BLaER1 treated with 17β-estradiol and CSF1 and Interleukin-3, amounts not matched to agents 10 nM and 100 nM (cell line): ENCODE measurements at regions not wholly inside any gene's neighbourhood (a gene's known extent, or its start where the extent isn't known, plus 50 kb on each side); places are given as distances from the start of the nearest gene placed in this dataset.
"Not testable (repeated sequence)": the region's sequence is repeated elsewhere in the genome, so short reads cannot be mapped to it uniquely, and the experiment has no call there.

Source experiments
- H3K27ac ChIP-seq, 11 experiments: shearing (Covaris generic); formaldehyde crosslinking; 2 replicates each; pipeline ENCODE4 v1.8.1; 2022
- H3K27me3 ChIP-seq, 11 experiments: shearing (Covaris generic); formaldehyde crosslinking; 2 replicates each; pipeline ENCODE4 v1.8.1; 2022
- H3K36me3 ChIP-seq, 11 experiments: shearing (Covaris generic); formaldehyde crosslinking; 2 replicates each; pipeline ENCODE4 v1.8.1; 2022
- H3K4me1 ChIP-seq, 10 experiments: shearing (Covaris generic); formaldehyde crosslinking; 2 replicates each; pipeline ENCODE4 v1.8.1; 2022
- H3K4me2 ChIP-seq, 11 experiments: shearing (Covaris generic); formaldehyde crosslinking; 2 replicates each; pipeline ENCODE4 v1.8.1; 2022
- H3K4me3 ChIP-seq, 10 experiments: shearing (Covaris generic); formaldehyde crosslinking; 2 replicates each; pipeline ENCODE4 v1.8.1; 2022
- H3K9ac ChIP-seq, 11 experiments: shearing (Covaris generic); formaldehyde crosslinking; 2 replicates each; pipeline ENCODE4 v1.8.1; 2022
- H3K9me3 ChIP-seq, 11 experiments: shearing (Covaris generic); formaldehyde crosslinking; replicated peaks in 1 of 11; 2 replicates each; pipeline ENCODE4 v1.8.1; 2022
- H4K20me1 ChIP-seq, 11 experiments: shearing (Covaris generic); formaldehyde crosslinking; 2 replicates each; pipeline ENCODE4 v1.8.1; 2022
- Cebpa-rat ChIP-seq, 11 experiments: shearing (Covaris generic); IDR thresholded peaks; 2 replicates each; pipeline ENCODE4 v1.8.1; 2022

DNA sequence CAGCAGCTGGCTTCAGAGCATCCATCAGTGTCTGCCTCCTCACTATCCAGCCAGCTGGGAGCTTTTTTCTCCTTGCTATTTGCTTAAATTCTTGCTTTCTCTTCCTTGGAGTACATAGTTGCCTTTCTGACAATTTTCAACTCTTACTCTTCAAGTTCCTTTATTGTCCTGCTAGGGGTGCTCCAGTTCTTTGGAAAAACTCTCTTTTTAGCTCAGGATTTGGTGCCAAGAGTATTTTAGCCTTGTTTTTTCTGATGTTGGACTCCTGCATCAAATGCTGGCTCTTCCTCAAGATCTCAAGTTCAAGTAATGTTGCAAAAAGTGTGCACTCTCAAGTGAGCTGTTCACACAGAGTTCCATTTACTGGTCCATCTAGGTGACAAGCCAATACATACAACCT lies 126.4 kb downstream of the KDR start:
- H3K27ac ChIP-seq = no peak overlapping the region
- H4K20me1 ChIP-seq = no peaks in the 10 kb centered on the region
- no peak overlapping the region for H3K9ac ChIP-seq
- no peaks in the 10 kb centered on the region for H3K27me3 ChIP-seq
- H3K36me3 ChIP-seq = no peaks in the 10 kb centered on the region
- H3K4me1 ChIP-seq = peaks cover 0 to 8% (median 3%) of the 10 kb centered on the region in 10 experiments; a peak in 3 of 20 replicates
- H3K9me3 ChIP-seq = peaks cover 0 to 6% (median 4%) of the 10 kb centered on the region in 11 experiments; a peak in 9 of 22 replicates
- TF ChIP-seq Cebpa-rat (IDR thresholded peaks at IDR 0.05) = no peak
- no peak overlapping the region for H3K4me3 ChIP-seq
- H3K4me2 ChIP-seq = no peak overlapping the region

DNA sequence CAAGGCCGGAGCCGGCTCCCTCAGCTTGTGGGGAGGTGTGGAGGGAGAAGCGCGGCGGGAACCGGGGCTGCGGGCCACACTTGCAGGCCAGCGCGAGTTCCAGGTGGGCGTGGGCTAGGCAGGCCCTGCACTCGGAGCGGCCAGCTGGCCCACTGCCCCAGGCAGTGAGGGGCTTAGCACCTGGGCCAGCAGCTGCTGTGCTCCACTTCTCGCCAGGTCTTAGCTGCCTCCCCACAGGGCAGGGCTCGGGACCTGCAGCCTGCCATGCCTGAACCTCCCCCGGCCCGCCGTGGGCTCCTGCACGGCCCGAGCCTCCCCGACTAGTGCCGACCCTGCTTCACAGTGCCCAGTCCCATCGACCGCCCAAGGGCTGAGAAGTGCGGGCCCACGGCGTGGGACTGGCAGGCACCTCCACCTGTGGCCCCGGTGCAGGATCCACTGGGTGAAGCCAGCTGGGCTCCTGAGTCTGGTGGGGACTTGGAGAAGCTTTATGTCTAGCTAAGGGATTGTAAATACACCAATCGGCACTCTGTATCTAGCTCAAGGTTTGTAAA lies 131.8 kb downstream of the KDR start:
- H3K27me3 ChIP-seq, H3K4me1 ChIP-seq, H3K36me3 ChIP-seq, H3K4me3 ChIP-seq, H3K9ac ChIP-seq, H3K4me2 ChIP-seq, H3K27ac ChIP-seq, H4K20me1 ChIP-seq: not testable (repeated sequence)
- peaks cover 10 to 25% (median 20%) of the 10 kb centered on the region in 11 experiments for H3K9me3 ChIP-seq

DNA sequence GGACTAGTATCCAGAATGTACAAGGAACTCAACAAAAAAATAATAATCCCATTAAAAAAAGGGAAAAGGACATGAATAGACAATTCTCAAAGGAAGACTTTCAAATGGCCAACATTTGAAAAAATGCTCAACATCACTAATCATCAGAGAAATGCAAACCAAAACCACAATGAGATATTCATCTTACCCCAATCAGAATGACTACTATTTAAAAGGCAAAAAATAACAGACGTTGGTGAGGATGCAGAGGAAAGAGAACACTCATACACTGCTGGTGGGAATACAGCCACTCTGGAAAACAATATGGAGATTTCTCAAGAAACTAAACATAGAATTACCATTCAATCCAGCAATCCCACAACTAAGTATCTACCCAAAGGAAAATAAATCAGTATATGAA lies 133.1 kb downstream of the KDR start:
- no peaks in the 10 kb centered on the region; a peak in 2 of 22 replicates for H3K36me3 ChIP-seq
- no peak overlapping the region for H3K4me3 ChIP-seq
- H4K20me1 ChIP-seq = no peaks in the 10 kb centered on the region
- no peaks in the 10 kb centered on the region for H3K4me1 ChIP-seq
- no peaks in the 10 kb centered on the region for H3K27me3 ChIP-seq
- H3K9me3 ChIP-seq = peaks cover 22 to 38% (median 33%) of the 10 kb centered on the region in 11 experiments
- TF ChIP-seq Cebpa-rat (IDR thresholded peaks at IDR 0.05) = no peak
- H3K27ac ChIP-seq = no peak overlapping the region
- H3K9ac ChIP-seq = no peak overlapping the region
- H3K4me2 ChIP-seq = no peak overlapping the region

DNA sequence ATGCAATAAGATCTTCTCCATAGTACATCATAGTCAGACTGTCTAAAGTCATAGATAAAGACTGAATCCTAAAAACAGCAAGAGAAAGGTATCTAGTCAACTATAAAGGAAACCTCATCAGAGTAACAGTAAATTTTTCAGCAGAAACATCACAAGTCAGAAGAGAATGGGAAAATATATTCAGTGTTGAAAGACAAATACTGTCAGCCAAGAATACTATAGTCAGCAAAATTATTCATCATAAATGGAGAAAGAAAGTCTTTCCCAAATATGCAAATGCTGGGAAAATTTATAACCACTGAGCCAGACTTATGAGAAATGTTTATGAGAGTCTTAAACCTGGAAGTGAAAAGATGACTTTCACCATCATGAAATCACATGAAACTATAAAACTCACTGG lies 136.7 kb downstream of the KDR start:
- H4K20me1 ChIP-seq = no peaks in the 10 kb centered on the region
- no peaks in the 10 kb centered on the region for H3K4me1 ChIP-seq
- no peaks in the 10 kb centered on the region for H3K27me3 ChIP-seq
- peaks cover 32 to 42% (median 39%) of the 10 kb centered on the region in 11 experiments for H3K9me3 ChIP-seq
- TF ChIP-seq Cebpa-rat (IDR thresholded peaks at IDR 0.05) = no peak
- no peak overlapping the region for H3K27ac ChIP-seq
- H3K36me3 ChIP-seq = no peaks in the 10 kb centered on the region; a peak in 2 of 22 replicates
- H3K4me2 ChIP-seq = no peak overlapping the region
- H3K4me3 ChIP-seq = no peak overlapping the region
- H3K9ac ChIP-seq = no peak overlapping the region

DNA sequence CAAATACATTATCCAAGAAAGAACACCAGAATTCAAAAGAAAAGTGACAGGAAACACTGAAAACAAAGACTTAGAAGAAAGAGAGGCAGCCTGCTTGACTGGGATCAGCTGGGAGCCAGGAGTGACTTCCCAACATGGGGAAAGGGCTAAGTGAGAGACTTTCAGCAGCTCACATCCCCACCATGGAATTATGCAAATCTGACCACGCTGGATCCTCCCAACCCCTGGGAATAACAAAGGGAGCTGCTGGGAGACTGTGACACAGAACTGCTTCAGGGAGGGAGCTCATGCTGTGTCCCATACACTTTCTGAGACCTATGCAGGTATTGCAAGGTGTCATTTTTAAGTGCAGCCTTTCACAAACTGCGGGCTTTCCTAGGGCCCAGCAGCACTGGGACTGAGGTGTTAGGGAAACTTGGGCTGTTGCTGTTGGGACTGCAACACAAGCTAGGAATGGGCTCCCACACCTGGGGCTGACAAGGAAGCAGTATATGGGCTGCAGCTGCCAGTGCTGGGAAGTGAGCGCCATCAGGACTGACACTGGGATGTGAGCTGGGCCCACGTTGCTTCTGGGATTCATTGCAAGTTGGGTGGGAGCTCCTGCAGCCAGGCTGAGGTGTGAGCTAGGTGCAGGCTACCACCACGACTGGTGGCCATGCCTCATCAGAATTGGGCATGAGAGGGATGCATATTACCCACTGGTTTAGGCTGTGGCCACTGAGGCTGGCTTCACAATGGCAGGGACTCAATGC lies 139.1 kb downstream of the KDR start:
- Histone ChIP-seq H4K20me1 (no peaks in the 10 kb centered on the region), H3K4me1 (no peaks in the 10 kb centered on the region), H3K4me3 (no peak overlapping the region), H3K36me3 (no peaks in the 10 kb centered on the region; a peak in 1 of 22 replicates), H3K27me3 (no peaks in the 10 kb centered on the region), H3K9me3 (peaks cover 25 to 36% (median 35%) of the 10 kb centered on the region in 11 experiments), H3K27ac (no peak overlapping the region), H3K9ac (no peak overlapping the region), H3K4me2 (no peak overlapping the region)
- TF ChIP-seq Cebpa-rat (IDR thresholded peaks at IDR 0.05) = no peak

DNA sequence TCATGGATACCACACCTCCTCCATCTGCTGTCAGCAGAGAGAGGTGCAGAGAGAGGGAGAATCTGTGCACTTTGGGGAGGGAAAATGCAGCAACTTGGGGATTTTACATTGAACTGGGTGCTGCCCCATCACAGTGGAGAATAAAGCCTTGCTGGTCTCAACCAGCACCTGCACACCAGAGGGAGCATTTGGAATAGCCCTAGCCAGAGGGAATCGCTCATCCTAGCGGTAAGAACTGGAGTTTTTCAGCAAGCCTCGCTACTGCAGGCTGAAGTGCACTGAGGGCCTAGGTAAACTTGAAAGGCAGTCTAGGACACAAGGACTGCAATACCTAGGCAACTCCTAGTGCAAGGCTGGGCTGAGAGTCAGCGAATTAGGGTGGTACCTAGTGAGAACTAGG lies 148.7 kb downstream of the KDR start:
- H3K4me2 ChIP-seq = no peak overlapping the region
- H3K9me3 ChIP-seq = peaks cover 0 to 18% (median 9%) of the 10 kb centered on the region in 11 experiments; a peak in 14 of 22 replicates
- H3K27ac ChIP-seq = no peak overlapping the region
- H3K4me1 ChIP-seq = no peaks in the 10 kb centered on the region
- H3K27me3 ChIP-seq = no peaks in the 10 kb centered on the region
- no peaks in the 10 kb centered on the region for H4K20me1 ChIP-seq
- H3K4me3 ChIP-seq = no peak overlapping the region
- H3K36me3 ChIP-seq = no peaks in the 10 kb centered on the region
- H3K9ac ChIP-seq = no peak overlapping the region
- no peak for TF ChIP-seq Cebpa-rat (IDR thresholded peaks at IDR 0.05)

DNA sequence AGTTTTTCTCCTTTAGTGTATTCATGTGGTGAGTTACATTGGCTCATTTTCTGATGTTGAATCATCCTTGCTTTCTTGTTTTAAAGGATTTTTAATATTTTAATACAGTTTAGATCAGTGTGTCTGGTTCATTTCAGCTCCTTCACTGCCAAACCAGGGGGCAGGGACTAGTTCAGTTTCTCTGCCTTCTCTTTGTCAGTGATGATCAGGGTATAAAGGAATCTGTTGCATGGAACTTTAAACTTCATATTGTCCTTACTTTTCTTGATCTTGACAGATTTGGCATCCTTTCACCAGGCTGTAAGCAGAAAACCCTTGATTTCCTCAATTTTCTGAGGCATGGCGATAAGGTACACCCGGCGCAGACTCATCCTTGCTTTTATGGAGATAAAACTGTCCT lies 149.4 kb downstream of the KDR start:
- no peak overlapping the region for H3K4me2 ChIP-seq
- no peaks in the 10 kb centered on the region for H3K27me3 ChIP-seq
- no peaks in the 10 kb centered on the region for H4K20me1 ChIP-seq
- H3K27ac ChIP-seq = no peak overlapping the region
- peaks cover 0 to 18% (median 9%) of the 10 kb centered on the region in 11 experiments; a peak in 14 of 22 replicates for H3K9me3 ChIP-seq
- H3K36me3 ChIP-seq = no peaks in the 10 kb centered on the region
- no peak overlapping the region for H3K4me3 ChIP-seq
- no peak overlapping the region for H3K9ac ChIP-seq
- TF ChIP-seq Cebpa-rat (IDR thresholded peaks at IDR 0.05) = no peak
- no peaks in the 10 kb centered on the region for H3K4me1 ChIP-seq

DNA sequence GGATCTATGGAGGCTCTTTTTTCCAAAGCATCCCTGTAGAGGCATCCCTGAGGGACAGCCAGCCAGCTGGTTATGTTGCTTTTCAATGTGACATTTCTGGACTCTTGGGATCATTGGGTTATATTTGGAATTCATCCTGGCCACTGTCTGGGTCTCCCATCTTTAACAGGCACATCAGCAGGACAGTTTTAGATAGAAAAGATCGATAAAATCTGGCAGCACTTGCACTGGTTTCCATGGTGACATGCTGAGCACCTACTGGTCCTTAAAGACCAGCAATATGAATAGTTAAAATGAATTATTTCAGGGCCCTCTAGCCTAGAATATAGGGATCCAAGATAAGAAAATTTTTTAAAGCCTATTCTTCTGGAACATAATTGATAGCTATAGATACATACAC lies 151.6 kb downstream of the KDR start:
- H3K27ac ChIP-seq = no peak overlapping the region
- H3K4me3 ChIP-seq = no peak overlapping the region
- no peaks in the 10 kb centered on the region for H3K36me3 ChIP-seq
- H3K4me2 ChIP-seq = no peak overlapping the region
- H3K9ac ChIP-seq = no peak overlapping the region
- peaks cover 0 to 5% (median 0%) of the 10 kb centered on the region in 11 experiments; a peak in 5 of 22 replicates for H3K9me3 ChIP-seq
- no peaks in the 10 kb centered on the region for H4K20me1 ChIP-seq
- no peaks in the 10 kb centered on the region for H3K4me1 ChIP-seq
- no peak for TF ChIP-seq Cebpa-rat (IDR thresholded peaks at IDR 0.05)
- no peaks in the 10 kb centered on the region for H3K27me3 ChIP-seq

DNA sequence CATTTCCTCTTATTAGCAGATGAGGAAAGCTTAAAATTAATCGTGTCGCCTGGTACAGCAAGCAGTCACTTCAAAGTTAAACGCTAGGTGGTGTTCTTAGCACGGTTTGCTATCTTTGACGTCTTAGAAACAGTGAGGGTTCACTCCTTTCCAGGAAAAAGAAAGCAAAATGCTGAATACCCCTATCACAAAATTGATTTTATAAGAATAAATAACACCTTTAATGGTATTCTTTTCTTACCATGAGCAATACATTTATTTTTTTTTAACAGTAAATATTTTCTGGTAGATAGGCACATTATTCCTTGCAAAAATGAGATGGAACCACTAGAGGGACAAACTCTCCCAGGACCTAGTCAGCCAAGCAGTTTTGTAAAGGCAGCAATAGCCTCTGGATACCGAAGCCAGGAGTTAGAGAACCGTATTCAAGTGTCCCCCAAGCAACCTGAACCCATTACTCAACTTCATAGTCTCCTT lies 153.9 kb downstream of the KDR start:
- TF ChIP-seq Cebpa-rat (IDR thresholded peaks at IDR 0.05) = no peak
- no peak overlapping the region for H3K4me2 ChIP-seq

DNA sequence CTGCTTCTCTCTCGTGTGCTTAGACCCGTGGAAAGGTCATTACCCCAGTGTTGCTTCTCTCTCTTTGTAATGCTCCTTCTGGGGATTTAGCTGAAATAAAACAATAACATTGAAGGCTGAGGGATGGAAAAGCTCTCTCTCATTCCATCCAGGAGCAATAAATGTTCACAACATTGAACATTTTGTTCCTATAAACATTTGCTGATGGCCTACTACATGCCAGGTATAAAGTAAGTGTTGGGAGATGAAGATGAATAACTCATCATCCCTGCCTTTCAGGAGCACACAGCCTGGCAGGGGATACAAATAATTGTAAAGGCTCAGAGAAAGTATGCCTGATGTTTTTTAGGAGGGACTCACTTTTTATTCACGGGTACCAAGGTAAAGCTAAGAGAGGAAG lies 158.1 kb downstream of the KDR start:
- Histone ChIP-seq H3K4me3 (no peak overlapping the region), H3K27ac (no peak overlapping the region), H3K4me2 (no peak overlapping the region), H4K20me1 (no peaks in the 10 kb centered on the region), H3K9ac (no peak overlapping the region), H3K9me3 (peaks cover 0 to 11% (median 0%) of the 10 kb centered on the region in 11 experiments; a peak in 4 of 22 replicates), H3K4me1 (no peaks in the 10 kb centered on the region), H3K36me3 (no peaks in the 10 kb centered on the region), H3K27me3 (no peaks in the 10 kb centered on the region)
- TF ChIP-seq Cebpa-rat (IDR thresholded peaks at IDR 0.05) = no peak

More for the DNA sequence above, 153.9 kb downstream of the KDR start:
- no peaks in the 10 kb centered on the region for H3K36me3 ChIP-seq
- no peaks in the 10 kb centered on the region for H3K4me1 ChIP-seq
- no peak overlapping the region for H3K4me3 ChIP-seq
- no peak overlapping the region for H3K9ac ChIP-seq
- no peak overlapping the region for H3K27ac ChIP-seq
- peaks cover 0 to 1% (median 0%) of the 10 kb centered on the region in 11 experiments; a peak in 2 of 22 replicates for H3K9me3 ChIP-seq
- no peaks in the 10 kb centered on the region for H3K27me3 ChIP-seq
- H4K20me1 ChIP-seq = no peaks in the 10 kb centered on the region
